CD4-positive, alpha-beta T cell treated with Interleukin-17A for 1 hour (primary cell): ENCODE measurements at regions not wholly inside any gene's neighbourhood (a gene's known extent, or its start where the extent isn't known, plus 50 kb on each side); places are given as distances from the start of the nearest gene placed in this dataset.

ENCODE experiments used
- DNase-seq: peaks from one replicate; pipeline ENCODE4 v3.0.0-alpha.2; 2020

DNA sequence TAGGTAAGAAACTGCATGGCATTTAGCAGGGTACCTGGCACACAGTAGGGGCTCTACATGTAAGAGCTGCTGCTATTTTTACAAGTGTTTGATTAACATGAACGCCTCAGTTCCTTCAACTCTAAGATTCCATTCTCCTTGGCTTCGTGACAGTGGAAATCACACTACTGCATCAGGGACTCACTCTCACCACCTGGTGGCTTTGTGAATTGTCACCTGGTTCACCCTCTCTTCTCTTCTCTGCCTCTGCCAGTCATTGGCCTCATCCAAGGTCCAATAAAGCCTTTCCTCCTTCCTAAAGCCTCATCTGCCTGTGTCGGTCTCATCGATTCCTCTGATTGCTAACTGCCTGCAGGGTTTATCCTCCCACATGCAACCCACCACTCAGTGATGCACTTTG lies 476.4 kb downstream of the VRK1 start:
- DNase-seq, result no peak

GRCh38 chr14:97274626-97275025 lies 477.4 kb downstream of the VRK1 start:
- DNase-seq, result no peak

DNA sequence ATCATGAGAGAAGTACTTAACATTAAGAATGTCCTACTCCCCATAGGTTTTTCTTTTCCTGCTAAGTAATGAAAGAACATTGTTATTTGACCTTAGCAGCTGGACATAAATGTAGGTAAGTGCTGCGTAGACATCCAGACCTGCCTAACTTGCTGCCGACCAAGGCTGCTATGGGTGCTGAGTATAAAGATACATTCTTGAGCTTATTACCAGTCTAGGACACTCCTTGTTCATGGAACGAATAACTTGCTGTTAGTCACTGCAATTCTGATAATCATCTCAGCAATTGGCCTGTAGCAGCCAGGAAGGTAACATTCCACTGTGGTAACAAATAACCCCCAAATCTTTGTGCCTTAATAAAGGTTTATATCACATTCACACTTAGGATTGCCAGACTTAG lies 478.1 kb downstream of the VRK1 start:
- no peak for DNase-seq

DNA sequence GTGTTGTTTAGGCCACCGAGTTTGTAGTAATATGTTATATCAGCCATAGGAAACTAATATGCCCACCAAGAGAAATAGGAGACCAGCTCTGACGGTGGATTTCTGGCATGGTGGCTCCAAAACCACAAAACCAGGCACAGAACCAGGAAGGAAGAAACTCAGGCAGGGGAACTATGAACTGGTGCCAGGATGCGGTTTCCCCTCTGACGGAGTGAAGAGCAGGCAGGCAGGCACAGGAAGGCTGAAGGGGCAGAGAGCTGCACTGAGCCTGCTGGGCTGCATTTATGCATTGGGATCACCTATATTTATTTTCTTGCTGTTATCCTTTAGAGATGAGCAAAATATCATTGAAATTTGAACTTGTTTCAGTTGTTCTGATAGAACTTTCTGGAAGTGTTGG lies 479.4 kb downstream of the VRK1 start:
- no peak for DNase-seq

- no peak for DNase-seq
These were observed 480.5 kb downstream of the VRK1 start for GRCh38 chr14:97277711-97278110.

GRCh38 chr14:97280526-97280925 lies 483.3 kb downstream of the VRK1 start:
- no peak for DNase-seq

DNA sequence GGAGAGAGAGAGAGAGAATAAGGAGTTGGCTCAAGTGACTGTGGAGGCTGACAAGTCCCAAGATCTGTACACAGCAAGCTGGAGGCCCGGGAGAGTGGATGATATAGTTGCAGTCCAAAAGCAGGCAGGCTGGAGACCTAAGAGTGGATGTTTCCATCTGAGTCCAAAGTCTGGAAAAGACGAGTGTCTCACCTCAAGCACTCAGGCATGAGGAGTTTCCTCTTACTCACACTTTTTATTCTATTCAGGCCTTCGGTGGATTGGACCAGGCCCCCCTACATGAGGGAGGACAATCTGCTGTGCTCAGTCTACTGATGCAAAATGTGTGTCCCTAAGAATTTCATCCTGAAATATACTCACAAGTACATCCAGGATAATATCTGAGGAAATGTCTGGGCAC lies 484.6 kb downstream of the VRK1 start:
- no peak for DNase-seq

DNA sequence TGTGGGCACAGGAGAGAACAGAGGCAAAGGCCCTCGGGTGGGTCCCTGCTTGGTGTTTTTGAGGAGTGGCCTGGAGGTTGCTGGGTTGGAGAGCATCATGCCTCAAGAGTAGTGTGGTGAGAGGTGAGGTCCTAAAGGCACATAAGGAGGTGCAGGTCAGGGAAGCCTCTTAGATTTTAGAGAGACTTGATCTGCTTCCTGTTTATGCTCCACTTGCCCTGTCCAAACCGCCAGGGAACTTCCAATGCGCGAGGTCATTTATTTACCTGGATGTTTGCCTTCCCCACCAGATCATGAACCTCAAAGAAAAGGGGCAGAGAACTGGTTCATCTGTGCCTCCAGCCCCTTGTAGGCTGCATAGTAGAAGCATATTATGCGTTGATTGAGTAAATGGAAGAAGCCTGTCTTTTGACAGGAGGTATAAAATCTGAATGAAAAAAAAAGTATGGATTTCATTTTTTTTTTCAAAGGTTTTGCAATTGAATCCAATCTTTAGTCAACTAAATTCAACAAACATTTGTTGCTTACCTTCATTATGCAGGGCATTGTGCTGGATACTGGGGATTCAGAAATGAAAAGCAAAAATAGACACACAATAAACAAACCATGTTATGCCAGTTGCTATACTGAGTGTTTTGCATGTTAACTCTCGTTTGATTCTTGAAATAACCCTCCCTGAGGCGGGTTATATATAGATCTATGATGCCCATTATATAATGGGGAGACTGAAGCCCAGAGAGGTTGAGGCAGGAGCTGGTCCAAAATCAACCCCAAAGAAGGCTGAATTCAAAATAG lies 485.2 kb downstream of the VRK1 start:
- DNase-seq, result no peak

GRCh38 chr14:97283005-97283403 lies 485.8 kb downstream of the VRK1 start:
- DNase-seq, result no peak

DNA sequence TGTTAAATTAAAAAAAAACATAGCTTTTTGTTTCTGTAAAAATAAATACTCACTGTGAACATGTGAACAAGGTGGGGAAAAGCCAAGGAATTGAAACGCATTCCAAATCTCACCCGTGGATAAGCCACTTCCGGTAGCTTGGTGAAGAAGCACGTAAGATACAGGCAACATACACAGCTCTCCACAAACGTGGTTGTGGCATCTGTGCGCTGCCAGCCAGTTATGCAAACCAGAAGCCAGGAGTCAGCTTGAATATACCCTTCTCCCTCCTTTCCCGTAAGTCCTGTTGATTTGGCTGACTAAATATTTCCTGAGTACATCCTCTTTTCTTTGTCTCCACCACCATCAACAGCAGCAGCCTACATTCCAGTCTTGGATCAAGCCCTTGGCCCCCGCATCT lies 486.2 kb downstream of the VRK1 start:
- DNase-seq, result no peak

DNA sequence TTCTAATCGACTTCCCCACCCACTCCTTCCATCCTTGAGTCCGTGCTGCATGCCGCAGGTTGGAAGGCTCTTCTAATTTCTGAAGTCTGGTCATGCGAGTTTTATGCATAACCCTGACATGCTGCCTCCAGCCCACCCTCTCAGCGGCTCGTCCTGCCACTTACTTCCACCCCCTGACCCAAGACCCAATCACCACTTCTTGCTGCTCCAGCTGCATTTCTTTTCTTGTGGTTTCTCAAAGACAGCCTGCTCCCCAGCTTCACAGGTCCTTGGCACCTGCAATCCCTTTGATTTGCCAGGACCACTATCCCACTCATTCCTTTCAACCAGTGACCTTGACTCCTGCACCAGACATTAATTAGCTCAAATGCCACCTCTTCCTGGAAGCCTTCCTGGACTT lies 486.7 kb downstream of the VRK1 start:
- DNase-seq, result no peak

GRCh38 chr14:97287956-97288355 lies 490.8 kb downstream of the VRK1 start:
- DNase-seq, result no peak

DNA sequence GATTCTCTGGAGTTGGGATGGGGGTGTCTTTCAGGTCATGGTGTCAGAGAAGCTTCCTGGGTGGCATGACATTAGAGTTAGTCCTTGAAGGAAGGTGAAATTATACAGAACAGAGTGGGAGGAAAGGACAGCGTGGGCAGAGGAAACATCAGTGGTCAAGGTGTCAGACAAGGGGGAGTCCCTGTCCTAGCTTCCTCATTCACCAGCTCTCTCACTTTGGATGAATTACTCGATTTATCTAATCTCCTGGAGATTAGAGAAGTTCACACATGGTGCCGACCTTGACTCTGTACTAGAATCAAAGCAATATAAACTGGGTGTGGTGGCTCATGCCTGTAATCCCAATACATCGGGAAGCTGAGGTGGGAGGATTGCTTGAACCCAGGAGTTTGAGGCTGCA lies 492.9 kb downstream of the VRK1 start:
- DNase-seq, result no peak

GRCh38 chr14:97290977-97291376 lies 493.8 kb downstream of the VRK1 start:
- no peak for DNase-seq

DNA sequence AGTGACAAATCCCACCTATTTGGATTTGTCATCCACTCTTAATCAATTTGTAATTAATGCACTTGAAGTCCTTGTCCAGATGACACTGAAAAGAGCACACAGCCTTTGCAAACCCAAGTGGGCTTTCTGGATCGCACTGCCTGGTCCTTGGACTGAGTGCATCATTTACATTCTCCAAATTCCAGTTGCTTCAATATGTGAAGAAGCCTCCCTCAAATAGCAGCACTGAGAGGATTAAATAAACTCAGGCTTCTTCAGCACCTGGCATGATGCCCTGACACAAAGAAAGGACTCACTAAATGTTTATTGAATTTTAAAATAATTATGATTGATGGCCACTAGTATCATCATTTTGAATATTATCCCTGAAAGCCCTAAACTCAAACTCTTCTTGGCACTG lies 496.5 kb downstream of the VRK1 start:
- no peak for DNase-seq

DNA sequence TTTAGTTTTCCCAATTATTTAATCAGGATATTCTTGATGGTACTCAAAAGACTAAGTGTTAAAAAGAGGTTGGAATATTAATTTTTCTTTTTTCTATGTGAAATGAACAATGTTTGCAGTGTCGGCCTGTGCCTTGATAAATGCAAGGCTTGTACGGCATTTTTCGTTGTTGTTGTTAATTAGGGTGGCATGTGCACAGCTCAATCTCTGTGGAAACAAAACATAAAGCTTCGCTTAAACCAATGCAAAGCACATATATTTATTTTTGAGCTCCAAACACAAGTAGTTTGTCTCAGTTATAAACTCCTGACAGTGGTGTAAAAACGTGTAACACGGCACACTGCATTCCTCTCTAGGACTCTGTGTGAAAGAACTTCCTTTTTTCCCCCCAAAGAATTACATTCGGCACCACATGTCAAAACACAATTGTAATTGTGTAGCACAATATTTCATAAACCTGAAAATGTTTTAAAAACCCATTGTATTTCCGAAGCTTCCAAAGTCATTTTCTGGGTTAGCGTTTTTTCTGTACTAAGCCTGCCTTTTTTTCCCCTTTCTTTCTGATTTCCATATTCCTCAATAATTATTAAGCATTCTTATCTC lies 498.0 kb downstream of the VRK1 start:
- no peak for DNase-seq

- DNase-seq, result no peak
These were observed 499.0 kb downstream of the VRK1 start for GRCh38 chr14:97296176-97296575.

DNA sequence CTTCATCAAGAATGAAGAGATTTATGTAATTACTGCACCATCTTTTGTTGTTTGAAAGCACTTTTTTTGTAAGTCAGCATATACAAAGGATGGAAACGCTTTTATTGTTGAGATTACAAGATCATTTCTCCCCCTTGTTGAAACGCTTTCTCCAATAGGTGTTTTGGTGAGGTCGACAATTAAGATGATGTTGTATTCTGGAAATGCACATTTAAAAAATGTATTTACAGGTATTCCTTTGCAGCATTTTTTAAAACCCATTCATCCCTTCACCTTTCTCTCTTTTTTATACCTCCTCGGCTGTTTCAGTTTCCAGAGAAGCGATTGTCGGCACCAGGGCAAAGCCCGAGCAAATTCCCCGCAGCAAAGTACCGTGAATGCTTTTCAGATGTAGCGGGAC lies 499.9 kb downstream of the VRK1 start:
- no peak for DNase-seq

- DNase-seq, result no peak
These were observed 501.1 kb downstream of the VRK1 start for GRCh38 chr14:97298331-97298730.

- DNase-seq, result no peak
These were observed 501.6 kb downstream of the VRK1 start for GRCh38 chr14:97298736-97299135.

DNA sequence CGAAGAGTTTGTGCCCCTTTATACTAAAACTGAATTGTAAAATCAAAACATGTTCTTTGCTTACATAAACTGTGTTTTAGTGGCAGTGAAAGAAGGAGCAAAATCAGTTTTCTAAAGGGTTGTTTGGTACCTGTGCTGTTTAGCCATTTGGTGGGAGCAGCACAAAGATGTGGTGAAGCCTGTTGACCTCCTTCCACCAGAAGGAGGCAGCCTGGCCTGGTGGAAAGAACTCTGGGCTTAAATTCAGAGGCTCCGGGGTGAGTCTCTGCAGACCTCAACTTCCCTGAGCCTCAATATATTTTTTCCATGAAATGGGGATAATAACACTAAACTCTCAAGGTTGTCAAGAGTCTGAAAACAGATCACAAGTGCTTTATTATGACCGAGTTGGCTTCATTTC lies 502.5 kb downstream of the VRK1 start:
- peak; percentile 51 for DNase-seq

DNA sequence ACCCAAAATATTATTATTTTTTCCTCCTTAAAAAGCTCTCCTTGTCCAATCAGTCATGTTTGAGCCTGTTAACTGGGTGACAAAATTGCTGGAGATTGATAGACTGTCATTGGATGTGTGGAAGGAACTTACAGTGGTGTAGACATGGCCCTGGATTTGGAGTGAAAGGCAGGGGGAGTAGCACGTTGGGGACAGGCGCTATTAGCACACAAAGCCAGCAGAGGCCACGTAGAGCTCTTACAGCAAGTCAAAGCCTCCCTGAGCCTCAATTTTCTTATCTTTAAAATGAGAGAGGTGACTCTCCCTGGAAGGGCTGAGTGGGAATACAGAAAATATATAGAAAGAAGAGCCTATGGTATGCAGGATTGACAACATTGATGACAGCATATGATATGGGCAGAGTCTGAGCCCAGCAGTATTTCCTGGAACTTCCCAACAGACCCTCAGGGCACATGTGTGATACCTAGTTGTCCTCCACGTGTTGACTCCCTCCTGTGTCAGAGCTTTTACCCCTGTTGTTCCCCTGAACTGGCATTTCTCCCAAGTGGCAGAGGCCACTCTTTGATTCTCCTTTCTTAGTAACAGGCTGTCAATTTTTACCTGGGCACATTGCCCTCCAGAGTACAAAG lies 504.9 kb downstream of the VRK1 start:
- no peak for DNase-seq

DNA sequence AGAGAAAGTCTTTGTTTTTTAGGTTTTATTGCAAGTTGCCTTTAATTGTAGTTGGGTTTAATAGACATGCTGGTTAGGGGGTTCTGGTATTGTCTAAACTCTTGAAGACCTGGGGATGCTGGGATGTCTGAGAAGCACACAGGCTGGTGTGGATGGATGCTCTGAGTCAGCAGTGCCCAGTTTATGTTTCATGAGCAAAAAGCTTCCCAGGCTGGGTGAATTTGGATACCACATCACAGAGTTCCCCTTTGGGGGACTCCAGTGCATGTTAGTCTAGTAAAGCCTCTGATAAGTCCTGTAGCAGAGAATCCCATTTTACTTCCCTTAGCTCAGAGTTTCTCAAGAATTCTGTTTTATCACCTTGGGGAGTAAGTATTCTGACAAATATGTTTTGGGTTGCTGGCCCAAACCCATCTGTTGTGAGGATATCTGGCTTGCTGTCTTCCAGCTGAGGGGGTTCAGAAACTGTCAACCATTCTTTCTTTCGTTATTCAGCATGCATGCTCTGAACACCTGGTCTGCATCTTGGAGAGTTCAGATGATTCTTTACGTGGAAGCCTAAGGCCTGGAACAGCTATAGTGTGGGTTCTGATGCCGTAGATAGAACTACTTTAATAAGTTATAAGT lies 509.1 kb downstream of the VRK1 start:
- DNase-seq, result no peak

DNA sequence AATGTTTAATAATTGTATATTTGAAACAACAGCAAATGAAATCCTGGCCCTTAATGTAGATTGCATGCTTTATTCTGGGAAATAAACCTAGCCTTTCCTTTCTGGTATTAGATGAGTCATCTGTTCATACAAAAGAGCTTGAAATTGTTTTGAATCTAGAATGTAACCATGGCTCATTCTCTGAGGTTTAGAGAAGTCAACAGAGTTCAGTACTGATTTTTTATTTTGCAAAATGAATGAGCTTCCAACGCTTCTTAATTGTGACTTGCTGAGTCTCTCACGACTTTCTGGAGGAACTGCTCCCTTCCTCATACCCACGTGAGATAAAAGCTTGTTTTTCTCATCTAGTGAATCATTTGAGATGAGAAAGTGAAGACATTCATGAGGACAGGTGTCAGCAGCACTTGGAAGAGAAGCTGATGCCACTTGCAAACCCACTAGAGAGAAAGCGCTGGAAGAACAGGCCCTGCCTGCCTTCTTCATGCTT lies 509.6 kb downstream of the VRK1 start:
- no peak for DNase-seq
